ENCODE measurements at regions not wholly inside any gene's neighbourhood (a gene's known extent, or its start where the extent isn't known, plus 50 kb on each side); places are given as distances from the start of the nearest gene placed in this dataset.

DNA sequence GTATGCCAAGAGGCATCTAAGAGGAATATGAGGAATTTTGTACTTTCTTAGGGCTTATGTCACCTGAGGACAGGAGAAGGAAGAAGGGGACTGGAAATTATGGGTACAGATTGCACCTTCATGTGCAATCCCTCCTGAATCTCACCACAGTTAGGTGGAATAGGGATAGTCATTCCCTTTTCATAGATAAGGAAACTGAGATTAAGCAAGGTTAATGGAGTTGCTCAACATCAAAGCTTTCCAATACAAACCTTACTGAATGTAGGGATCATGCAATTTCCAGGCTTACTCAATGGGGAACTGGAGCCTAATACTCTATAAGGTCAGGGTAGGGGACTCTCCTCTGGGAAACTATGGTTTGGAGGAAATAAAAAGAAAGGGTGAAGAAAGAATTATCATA lies 133.0 kb downstream of the C11orf87 start:
- no peak for DNase-seq (ENCODE audit: low read depth)

DNA sequence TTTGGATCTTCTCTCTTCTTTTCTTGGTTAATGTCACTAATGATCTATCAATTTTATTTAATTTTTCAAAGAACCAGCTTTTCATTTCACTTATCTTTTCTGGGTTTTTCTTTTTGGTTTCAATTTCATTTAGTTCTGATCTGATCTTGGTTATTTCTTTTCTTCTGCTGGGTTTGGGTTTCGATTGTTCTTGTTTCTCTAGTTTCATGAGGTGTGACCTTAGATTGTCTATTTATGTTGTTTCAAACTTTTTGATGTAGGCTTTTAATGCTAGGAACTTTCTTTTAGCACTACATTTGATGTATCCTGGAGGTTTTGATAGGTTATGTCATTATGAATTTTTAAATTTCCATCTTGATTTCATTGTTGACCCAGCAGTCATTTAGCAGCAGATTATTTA lies 142.3 kb downstream of the C11orf87 start:
- no peak for DNase-seq (ENCODE audit: low read depth)

DNA sequence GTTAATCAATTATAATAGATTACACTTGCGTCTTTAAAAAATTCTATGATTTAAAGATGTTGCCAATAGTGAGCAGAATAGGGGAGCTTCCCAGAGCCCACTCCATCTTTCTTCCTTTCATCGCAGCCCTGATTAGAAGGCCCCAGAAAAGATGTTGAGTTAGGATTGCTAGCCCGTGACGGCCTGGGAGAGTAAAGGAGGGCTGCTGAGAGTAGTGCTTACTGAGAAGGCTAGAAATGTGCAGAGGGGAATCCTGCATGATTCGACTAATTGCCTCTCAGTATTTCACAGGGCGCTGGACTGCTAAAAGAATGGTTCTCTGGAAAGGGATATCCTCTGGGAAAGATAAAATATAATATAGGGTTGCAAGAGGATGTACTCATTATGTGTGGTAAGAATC lies 160.5 kb downstream of the C11orf87 start:
- DNase-seq (ENCODE audit: low read depth): no peak

DNA sequence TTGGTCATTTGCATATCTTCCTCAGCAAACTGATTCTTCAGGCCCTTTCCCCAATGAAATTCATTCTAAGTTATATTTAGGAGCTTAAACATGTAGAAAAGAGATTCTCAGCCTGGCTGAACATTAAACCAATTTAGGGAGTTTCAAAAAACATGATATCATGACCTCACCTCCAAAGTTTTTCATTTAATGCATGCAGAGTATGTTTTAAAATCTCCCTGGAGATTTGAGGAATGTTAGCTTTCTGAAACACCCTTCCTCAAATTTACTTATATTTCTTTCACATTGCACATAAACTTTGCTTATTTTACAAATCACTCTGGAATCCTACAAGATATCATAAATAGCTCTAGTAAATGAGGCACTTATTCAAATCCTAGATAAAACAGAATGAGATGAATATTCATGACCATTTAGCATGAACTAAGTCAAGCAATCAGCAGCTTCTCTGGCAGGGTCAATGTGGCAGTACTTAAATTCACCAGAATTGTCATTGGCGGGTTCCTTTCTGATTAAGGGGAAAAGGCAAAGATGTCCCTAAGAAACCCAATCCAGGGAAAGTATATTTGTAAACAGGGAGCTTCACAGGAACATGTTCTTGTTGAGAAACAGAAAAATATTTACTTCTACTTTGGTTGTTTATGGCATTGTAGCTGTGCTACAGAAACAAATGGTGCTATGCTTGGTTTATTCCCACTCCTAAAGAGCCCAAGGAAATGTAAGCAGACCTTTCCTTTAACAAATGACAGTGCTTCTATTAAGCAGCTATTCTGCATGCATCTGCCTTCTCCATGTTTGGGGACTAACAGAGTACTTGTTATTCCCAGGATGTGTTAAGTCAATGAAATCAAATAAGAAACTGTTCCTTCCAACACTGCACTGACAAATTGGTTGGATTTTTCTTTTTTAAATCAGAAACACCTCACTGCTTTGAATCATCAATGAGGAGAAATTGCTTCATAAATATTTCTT lies 162.3 kb downstream of the C11orf87 start:
- no peak for DNase-seq (ENCODE audit: low read depth)

DNA sequence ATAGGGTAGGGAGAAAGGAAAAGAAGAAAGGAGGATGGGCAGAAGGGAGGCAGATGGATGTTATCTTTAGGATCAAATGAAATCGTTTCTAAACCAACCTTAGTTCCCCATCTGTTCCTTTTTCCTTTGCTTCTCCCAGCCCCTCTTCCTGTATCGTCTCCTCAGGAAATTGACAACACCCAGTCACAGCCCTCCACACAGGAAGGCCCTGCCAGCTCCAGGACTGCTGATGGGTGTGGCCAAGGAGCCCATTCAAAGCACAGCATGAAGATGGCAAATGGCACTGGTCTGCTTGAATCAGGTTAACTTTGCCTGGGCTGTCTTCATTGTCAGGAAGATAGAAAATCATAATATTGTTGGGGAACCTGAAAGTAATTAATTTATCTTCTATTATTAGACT lies 164.8 kb downstream of the C11orf87 start:
- no peak for DNase-seq (ENCODE audit: low read depth)

DNA sequence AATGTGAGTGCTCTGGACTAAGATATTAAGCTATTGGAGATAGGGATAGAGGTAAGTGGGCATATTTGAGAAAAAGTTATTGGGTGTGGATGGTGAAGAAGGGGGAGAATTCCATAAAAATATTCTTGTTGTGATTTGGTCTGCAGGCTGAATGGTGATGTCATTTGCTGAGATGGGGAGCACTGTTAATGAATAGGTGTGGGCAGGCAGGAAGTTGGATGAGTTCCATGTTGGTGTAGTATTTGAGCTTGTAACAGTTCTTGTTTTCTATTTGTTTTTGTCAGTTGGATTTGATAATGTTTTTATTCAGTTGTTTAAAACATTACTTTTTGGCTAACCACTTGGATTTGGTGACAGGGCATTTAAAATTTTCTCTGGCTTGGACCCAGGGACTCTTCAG lies 168.8 kb downstream of the C11orf87 start:
- no peak for DNase-seq (ENCODE audit: low read depth)

DNA sequence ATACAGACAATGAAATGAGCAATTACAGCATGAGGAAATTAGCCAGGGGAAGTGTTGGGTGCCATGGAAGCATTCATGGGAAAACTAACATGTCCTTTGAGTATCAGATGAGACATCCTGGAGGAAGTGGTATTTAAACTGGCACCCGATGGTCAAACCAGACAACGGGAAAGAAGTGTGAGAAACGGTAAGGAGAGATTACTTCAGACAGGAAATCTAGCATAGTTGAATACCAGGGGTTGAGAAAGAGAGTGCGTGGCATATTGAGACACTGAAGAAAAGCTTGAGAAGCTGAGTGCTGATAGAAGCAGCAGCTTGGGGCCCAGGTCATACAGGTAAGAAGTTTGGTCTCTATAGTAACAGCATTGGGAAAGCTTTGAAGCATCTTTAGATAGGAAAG lies 175.3 kb downstream of the C11orf87 start:
- DNase-seq (ENCODE audit: low read depth): no peak

DNA sequence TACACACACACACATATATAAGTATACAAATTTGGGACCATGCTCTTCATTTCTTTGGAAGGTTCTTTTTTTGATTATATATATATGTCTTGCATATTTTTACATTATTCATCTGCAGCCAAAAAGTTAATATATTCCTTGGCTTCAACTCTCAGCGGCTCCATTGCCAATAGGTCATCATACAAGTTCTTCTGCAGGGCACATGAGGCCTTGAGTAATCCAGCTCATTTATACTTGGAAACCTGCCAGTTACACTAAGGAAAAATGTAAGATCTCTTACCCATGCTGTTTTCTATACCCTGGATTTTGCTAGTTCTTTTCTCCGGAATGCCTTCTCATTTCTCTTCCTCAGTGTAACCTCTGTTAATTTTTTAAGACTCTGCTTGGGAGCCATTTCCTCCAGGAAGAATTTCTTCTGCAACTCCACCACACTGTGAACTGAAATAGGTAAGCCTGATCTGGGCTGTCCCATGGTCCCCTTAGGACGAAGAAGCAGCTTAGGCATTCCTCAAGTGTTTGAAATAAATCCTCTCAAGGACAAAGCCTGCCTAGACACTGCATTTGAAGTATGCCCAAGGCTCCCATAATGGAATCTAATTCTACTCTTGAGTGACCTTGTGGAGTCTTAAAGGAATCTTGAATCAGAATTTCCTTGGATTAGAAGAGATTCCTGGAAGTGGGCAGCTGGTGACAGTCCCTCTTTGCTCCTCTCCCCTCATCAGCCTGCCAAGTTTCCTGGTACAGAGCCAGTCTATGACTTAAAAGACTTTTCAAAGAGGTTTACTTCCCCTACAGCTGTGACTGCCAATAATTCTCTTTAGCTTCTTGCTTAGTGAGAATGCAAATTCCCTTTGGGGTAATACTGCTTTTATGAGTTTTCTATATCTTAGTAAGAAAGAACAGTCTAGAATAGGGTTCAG lies 182.8 kb downstream of the C11orf87 start:
- no peak for DNase-seq (ENCODE audit: low read depth)

DNA sequence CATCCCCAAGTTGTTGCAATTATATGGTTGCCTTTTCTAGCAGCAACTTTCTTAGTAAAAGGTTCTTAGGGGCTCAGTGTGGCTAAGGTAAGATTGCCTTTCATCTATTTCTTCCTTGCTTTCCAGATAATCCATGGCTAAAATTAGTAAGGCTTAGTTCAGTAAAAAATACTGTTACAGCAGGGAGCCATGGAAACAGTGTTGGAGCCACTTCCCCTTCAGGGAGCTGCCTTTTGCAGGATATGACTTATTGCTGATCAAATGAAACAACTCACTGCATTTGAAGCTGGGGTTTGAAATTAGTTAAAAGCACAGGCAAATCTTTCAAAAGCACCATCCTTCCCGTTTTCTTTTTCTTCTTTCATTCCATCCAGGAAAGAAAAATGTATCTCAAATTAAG lies 184.3 kb downstream of the C11orf87 start:
- no peak for DNase-seq (ENCODE audit: low read depth)

DNA sequence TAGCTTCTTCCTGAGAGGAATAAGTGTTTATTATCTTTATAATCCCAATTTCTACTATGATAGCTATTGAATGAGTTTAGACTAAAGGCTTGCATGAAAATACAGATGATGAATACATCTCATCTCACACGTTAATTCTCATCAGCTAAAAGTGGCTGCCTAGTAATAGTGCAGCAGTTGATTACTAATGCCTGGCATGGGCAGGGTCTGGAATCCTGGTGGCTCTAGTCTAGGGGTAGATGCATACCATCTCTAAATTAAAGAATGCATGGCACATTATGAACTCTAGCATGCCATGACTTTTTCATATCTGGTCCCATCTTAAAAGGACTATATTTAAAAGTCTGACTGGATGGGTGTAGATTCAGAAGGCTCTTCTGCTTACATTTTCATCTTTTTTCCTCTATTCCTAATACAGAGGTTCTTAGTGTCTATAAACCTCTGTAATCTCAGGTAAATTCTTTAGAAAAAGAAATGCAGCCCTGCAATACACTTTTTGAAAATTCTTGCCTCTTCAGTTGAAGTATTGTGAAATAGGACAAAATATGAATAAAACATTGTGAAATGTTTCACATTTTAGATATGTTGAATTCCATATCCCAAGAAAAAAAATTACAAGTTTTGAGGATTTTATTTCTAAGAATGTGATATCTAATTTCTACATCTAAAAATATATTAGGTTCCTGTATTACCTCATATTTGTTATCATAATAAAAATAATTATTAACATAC lies 187.6 kb downstream of the C11orf87 start:
- DNase-seq (ENCODE audit: low read depth): no peak

DNA sequence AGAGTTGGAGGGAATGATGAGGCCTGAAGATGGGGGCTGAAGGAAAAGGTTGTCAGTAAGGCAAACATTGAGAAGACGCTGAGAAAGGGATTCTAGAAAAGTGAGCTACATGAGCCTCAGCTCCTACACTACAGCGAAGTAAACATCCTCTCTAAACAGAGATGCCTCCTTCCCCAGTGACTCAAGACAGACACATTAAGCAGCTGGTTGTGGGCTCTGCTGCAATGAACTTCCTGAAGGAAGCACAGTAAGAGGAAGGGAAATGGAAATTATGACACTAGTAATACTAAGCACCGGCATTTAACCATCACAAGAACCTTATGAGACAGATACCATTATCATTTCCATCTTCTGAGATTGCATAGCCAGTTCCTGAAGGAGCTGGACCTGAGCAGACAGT lies 190.5 kb downstream of the C11orf87 start:
- DNase-seq (ENCODE audit: low read depth): no peak

DNA sequence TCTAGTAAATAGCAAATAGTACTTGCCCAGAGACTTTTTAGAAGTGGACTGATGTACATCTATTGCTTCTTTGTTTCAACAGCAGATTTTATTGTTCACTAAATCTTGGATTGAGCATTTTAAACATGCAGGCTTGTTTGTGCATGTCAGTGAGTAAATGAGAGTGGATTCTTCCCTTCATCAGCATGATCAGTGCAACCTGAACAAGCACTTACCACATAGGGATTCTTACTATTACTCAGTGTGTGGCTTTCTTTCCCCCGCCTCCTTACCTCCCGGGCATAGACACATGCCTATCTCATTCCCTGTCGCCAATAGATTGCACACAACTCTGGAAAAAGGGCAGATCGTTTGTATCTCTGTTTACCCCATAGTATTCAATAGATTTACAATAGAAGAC lies 197.5 kb downstream of the C11orf87 start:
- no peak for DNase-seq (ENCODE audit: low read depth)

DNA sequence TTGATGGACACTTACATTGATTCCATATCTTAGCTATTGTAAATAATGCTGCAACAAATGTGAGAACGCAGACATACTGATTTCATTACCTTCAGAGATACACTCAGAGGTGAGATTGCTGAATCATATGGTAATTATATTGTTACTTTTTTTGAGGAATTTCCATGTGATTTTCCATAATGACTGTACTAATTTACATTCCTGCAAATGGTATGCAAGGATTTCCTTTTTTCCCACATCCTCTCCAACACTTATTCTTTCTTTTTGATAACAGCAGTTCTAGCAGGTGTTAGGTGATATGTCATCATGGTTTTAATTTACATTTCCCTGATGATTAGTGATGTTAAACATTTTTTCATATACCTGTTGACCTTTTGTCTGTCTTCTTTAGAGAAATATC lies 207.7 kb downstream of the C11orf87 start:
- DNase-seq (ENCODE audit: low read depth): no peak

DNA sequence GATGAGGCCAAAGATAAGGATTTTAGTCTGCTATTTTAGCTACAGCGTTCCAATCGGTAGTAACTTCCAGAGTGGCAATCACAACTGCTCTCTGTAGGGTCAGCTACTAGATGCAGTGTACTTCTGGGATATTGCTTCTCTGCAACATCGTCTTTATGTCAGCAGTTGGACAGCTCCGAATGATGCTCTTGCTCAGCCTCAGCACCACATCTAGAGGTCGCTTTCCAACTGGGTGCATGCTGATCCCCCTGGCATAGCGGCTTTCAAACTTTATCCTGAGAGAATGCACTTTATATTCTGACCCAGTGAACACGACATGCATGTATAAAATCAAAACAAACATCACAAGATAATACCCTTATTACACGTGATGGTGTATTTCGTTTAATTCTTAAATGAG lies 219.6 kb downstream of the C11orf87 start:
- no peak for DNase-seq (ENCODE audit: low read depth)

DNA sequence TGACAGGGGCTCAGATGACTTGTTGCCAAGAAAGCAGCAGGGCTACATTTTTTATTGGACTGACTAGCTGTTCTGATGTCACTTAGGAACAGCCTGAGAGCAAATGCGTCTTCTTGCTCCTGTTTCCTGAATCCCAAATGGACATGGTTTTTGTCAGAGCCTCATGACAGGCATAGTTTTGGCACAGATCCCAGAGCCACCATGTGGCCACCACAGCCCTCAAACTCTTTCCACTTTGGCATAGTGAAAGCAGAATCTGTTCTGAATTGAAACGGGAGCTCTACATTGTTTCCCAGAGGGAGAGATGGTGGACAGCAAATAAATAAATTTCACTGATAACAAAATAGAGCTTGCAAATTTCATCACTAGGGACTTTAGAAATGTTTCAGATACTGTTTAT lies 222.2 kb downstream of the C11orf87 start:
- DNase-seq (ENCODE audit: low read depth): no peak

DNA sequence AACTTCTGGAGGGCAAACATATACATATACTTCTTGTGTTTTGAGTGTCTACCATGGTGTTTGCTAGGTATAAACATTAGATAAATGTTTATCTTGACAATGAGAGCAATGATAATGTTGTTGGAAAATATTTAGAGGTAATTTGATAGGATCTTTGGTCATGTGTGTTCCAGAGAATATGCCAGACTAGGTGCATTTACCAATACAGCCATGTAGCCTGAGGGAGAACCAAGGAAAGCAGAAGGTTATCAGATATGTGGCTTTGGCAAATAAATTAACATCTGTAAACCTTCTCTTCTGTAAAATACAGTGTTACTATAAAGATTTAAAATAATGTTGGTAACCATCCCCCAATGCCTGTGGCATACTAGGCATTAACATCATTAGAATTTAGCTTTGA lies 226.8 kb downstream of the C11orf87 start:
- no peak for DNase-seq (ENCODE audit: low read depth)

DNA sequence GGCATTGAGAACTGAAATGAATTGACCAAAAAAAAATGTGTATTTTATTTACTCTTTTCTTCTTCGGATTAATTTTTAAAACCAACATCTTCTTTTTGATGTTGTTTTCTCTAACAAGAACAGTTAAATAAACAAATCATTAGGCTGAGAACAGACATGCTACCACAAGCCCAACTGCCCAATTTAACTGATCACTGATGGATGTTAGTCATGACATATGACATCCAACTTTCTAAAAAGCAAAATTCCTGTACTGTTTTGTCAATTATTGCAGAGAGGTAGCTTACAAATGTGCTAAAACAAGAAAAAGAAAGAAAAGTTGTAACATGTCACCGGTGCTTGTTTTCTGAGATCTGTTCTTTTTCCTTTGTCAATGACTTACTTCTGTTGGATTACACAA lies 232.1 kb downstream of the C11orf87 start:
- no peak for DNase-seq (ENCODE audit: low read depth)

DNA sequence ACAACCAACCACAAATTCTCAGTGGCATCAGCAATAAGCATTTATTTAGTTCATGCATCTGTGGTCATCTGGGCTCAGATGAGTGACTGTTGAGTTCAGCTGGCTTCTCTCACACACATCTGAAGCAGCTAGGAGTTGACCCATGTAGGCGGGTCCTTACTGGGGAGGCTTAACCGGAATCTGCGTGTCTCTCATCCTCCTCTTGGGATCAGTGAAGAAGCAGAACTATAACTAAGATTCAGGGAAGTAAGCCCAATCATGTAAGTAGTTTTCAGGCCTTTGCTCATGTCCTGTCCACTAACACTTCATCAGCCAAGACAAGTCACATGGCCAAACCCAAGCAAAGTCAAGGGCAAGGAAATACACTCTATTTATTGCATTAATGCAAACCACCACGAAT lies 236.2 kb downstream of the C11orf87 start:
- no peak for DNase-seq (ENCODE audit: low read depth)

DNA sequence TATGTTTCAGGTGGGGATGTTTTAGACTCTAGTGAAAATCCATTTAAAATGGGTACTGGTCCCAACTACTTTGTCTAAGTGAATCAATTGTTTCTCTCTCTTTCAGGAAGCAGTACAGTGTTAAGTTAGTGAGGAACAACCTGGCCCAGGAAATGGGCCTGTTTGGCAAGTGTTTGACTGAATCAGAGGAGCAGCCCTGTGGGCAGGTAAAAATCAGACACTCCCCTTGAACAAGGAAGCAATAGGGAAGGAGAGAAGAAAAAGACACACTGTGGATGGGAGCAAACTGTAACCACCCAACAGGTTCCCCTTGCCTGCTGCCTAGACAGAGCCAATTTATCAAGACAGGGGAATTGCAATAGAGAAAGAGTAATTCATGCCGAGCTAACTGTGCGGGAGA lies 245.7 kb downstream of the C11orf87 start:
- DNase-seq (ENCODE audit: low read depth): no peak

DNA sequence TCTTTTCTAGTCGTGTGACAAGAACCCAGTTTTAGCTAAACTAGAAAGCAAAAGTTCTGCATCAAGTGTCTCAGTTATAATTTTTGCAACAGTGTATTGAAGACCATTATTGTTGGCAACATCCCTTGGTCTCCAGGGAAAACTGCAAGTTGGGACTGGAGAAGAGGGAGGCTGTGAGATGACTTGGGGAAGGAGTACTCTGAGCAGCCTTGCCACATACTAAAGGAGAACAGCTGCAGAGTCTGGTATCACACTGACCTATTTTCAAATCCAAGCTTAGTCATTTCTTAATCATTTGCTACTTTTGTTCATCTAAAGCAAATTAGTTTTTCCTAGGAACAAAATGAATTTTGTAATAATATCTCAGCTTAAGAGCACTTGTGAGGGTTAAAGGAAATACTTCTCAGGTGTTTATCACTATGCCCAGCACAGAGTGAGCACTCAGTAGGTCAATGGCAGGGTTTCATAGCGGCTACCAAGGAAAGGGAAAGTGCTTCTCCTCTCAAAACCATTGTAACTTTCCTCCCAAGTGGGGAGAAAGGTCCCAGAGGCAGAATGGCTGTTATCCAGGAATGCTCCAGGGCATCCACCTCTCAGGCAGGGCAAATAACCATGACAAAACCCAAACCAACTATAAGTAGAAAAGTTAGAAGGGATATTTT lies 247.1 kb downstream of the C11orf87 start:
- no peak for DNase-seq (ENCODE audit: low read depth)

DNA sequence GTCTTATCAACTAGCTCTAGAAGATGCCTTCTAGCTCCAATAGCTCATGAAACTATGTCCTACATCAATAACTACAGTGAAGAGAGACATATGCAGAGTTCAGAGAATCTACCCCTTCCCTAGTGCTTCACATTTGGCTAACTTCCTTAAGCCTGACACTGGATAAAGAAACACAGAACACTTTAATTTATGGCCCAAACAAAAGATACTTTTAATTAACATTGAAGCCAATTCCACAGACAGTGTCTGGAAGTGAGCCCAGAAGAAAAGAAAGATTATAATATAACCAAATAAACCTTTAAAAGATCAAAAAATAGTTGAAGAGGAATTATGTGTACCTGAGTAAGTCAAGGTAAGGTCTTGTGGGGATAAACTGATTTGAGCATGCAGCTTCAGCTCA lies 255.2 kb downstream of the C11orf87 start:
- no peak for DNase-seq (ENCODE audit: low read depth)

DNA sequence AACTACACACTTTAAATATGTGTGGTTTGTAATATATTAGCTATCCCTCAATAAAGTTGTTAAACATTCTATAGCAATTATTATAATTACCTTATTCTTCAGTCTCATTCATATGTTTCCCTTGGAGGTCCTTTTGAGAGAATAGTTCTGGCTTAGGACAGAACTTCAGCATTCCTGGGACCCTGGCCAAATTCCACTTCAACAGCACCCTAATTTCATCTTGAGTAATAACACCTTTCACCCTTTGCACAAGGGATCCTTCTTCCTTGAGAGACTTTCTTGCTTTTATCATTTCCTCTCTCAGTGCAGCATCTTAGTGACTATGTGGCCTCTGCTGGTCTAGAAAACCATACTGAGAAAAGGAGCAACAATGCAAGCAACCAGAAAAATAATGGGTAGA lies 255.9 kb downstream of the C11orf87 start:
- DNase-seq (ENCODE audit: low read depth): no peak

Measured in stimulated activated CD8-positive, alpha-beta memory T cell treated with anti-CD3 and anti-CD28 coated beads, Interleukin-15, amount 100 ng/mL, for 1 hour (primary cell).